ENCODE measurements at regions not wholly inside any gene's neighbourhood (a gene's known extent, or its start where the extent isn't known, plus 50 kb on each side); places are given as distances from the start of the nearest gene placed in this dataset.
"Not testable (repeated sequence)": the region's sequence is repeated elsewhere in the genome, so short reads cannot be mapped to it uniquely, and the experiment has no call there.

DNA sequence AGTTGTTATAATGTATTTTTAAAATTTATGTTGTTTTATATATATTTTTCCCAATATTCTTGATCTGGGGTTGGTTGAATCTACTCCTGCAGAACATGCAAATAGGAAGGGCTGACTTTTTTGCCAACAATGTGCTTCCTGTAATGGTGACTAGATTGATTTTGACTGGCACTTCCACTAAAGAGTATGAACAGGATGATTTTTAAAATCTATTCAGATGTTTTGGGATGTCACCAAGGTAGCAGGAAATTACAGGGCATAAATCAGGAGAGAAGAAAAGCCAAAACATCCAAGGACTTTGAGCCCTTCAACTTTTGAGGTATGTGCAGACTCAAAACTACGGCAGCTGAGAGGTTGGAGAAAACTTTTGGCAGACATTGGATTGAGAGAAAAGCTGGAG, 1047.6 kb downstream of the SLITRK5 start:
- ATAC-seq: no peak
- intact Hi-C loops (cut with DNase I, micrococcal nuclease): no loop called here

DNA sequence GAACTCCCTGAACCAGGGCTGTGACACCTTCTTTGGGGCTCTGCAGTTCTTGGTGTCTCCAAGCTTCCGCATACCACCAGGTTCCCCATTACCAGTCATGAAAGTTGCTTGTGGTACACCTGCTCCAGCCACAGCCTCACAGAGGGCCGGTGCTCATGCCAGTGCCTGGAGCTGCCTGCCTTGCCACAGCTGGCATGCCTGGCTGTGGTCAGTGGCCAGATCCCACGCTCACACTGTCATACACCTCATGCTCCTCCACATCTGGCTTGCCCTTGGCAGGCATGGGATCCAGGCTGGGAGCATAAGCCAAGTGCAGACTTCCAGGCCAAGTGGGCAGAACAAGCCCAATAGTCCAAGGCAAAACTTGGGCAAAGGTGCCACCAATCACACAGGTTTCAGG, 1054.9 kb downstream of the SLITRK5 start:
- ATAC-seq (no peak), DNase-seq (no peak)
- intact Hi-C loops (cut with DNase I, micrococcal nuclease): no loop called here

More for the DNA sequence above, 1047.6 kb downstream of the SLITRK5 start:
- no peak for DNase-seq

DNA sequence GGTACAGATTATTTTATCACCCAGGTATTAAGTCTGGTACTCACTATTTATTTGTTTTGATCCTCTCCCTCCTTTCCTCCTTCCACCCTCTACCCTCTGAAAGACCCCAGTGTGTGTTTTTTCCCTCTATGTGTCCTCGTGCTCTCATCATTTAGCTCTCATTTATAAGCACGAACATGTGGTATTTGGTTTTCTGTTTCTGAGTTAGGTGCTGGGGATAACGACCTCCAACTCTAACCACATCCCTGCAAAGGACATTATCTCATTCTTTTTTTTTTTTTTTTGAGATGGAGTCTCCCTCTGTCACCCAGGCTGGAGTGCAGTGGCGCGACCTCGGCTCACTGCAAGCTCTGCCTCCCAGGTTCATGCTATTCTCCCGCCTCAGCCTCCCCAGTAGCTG, 1056.1 kb downstream of the SLITRK5 start:
- DNase-seq; intact Hi-C loops (cut with DNase I, micrococcal nuclease); ATAC-seq: not testable (repeated sequence)

DNA sequence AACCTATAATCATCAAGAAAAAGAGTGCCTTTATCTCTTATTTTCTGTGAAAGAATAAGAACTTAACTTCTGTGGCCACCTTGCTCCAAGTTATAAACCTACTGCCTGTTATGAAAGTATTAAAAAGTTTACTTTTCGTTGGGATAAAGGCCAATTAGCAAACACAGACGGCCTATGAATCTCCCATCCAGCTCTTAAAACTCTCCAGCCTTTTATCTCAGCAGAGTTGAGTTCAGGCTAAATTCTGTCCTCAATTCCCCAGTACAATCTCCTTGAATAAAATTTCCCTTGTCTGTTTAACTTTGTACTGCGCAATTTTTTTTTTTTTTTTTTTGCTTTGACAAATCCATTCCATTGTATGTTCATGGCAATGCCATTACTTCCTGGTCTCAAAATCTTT, 1058.4 kb downstream of the SLITRK5 start:
- intact Hi-C loops (cut with DNase I, micrococcal nuclease): no loop called here
- ATAC-seq: peak; percentile 68

DNA sequence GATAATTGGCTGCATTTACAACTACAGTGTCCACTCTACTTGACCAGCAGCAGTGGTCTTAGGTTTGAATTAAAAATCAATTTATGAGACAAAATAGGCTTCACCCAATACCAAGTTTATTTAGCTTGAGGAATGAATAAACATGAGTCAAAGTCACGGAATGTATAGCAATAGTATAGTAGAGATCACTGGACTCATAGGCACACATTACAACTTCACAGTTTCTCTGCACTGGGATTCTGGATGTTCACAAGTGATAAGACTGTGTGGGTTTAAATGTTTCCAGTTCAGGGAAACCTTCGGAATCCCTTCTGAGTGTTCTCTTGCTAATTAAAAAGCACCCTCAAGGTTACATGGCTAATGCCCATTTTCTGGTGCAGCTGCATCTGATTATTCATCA, 1064.9 kb downstream of the SLITRK5 start:
- intact Hi-C loops (cut with DNase I, micrococcal nuclease): no loop called here
- ATAC-seq: no peak

More for the DNA sequence above, 1058.4 kb downstream of the SLITRK5 start:
- no peak for DNase-seq

DNA sequence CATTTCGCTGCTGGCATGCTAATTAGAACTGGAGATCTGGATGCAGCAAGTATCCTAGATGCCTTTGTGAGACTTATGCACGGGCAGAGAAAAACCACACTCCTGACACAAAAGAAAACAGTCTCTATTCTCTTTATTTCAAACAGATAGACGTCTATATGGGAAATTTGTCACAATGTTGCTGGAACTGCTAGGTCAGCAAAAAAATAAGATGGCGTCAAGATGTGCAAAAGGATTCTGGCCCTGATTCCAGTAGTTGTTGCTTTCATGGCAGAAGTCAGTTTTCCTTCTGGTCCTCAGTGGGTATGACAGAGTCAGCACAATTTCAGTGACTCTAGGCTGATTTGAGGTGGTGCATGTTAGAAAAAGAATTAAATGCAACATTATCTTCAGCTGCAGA, 1068.0 kb downstream of the SLITRK5 start:
- intact Hi-C loops (cut with DNase I, micrococcal nuclease): no loop called here
- ATAC-seq (no peak), DNase-seq (no peak)

More for the DNA sequence above, 1064.9 kb downstream of the SLITRK5 start:
- DNase-seq: no peak

DNA sequence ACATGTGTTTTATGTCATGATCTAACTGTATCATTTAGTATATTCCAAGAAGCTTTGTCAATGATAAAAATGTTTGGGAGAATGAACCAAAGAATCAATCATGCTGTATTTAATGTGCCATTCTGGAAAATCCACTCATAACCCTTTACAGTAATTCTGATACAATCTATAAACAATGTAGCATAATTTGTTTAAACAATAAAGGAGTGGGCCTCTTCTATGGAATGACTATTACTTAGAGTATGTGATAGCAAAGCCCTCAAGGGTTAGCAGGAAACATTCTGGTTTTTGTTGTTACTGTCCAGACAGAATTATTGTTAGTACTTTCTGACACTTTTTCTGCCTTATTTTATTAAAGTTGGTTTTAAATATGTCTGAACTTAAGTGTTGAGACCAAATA, 1073.1 kb downstream of the SLITRK5 start:
- intact Hi-C loops (cut with DNase I, micrococcal nuclease): no loop called here
- ATAC-seq: no peak
- DNase-seq: no peak

DNA sequence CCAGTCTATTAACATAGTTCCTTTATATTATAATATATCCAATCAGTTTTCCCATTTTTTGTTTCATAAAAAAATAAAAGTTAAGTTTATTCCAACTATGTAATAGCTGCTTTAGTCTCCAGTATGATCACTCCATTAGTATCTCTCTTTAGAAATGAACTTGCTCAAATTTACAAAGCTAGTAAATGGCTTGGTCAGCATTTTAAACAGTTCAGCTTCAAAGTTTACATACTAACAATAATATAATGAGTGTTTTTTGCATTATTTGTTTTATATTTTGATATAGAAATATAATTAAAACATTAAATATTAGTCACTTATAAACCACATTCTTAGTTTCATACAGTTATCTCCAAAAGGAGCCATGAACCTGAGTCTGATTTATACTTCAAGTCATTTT, 1073.8 kb downstream of the SLITRK5 start:
- ATAC-seq: no peak
- intact Hi-C loops (cut with DNase I, micrococcal nuclease): no loop called here

DNA sequence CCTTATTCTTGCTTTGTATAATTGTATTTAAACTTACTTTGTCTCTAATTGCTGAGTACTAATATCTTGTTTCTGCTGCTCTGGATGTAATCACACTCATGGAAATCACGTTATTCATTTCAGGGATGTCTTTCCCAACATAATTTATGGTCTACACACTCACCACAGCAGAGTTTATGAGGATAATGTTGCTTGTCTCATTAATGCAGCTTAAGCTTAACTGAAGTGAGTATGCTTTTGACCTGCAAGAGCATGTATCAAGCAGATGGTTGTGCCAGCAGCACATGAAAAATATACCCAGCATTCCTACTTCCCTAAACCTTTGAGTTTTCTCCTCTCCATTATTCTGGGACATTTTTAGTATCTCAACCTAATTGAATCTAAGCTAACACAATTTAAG, 1080.9 kb downstream of the SLITRK5 start:
- DNase-seq: no peak
- intact Hi-C loops (cut with DNase I, micrococcal nuclease): no loop called here
- ATAC-seq: no peak

More for the DNA sequence above, 1073.8 kb downstream of the SLITRK5 start:
- DNase-seq: no peak

DNA sequence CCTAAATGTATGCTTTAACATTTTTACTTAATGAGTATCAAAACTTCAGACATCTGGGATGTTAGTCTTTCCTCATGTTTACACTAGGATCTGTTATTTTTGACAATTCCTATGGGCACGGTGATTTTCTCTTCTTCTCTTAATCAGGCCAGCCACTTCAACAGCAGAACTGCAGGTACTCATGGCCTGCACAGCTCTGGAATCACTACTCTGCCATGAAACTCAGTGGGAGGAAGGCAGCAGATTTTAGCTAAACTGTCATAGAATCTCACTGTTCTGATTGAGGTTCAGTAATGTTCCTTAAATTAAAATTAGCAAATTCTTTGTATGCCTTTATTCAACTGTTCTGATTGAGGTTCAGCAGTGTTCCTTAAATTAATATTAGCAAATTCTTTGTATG, 1083.0 kb downstream of the SLITRK5 start:
- DNase-seq: no peak
- intact Hi-C loops (cut with DNase I, micrococcal nuclease): no loop called here
- no peak for ATAC-seq

DNA sequence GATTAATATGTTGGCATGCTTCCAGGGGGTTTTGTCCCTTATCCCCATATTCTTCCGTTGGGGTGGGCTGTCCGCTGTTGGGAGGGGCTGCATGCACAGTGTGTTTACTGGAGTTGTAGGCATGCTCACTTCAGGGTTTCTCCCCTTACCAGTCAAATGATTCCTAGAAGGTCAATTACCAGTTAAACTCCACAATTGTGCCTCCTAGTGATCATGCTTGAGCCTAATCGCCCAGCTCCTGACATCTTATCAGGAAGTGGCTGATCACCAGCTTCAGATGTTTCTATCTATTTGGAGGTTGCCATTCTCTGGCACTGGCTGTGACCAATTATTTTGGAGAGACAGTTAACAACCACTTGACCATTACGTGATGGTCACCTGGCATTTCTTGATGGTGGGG, 1090.0 kb downstream of the SLITRK5 start:
- ATAC-seq: no peak
- intact Hi-C loops (cut with DNase I, micrococcal nuclease): no loop called here

DNA sequence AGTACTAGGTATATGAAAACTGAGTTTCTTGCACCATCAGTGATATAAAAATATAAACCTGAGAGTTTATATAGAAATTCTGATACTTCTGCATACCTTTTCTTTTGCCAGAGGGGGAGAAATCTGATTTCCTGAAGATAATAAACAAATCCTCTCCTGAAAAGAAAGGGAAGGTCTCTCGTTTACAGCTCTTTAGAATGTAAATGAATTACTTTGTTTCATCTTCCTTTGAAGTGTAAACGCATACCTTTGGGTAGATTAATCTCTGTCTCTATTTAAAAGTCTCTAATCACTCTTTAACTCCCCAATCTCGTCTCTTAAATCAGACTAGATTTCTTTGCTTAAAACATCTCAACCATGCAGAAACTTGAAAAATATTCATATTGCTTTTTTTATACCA, 1092.9 kb downstream of the SLITRK5 start:
- intact Hi-C loops (cut with DNase I, micrococcal nuclease): no loop called here
- ATAC-seq: no peak
- DNase-seq: no peak

More for the DNA sequence above, 1090.0 kb downstream of the SLITRK5 start:
- DNase-seq: no peak

DNA sequence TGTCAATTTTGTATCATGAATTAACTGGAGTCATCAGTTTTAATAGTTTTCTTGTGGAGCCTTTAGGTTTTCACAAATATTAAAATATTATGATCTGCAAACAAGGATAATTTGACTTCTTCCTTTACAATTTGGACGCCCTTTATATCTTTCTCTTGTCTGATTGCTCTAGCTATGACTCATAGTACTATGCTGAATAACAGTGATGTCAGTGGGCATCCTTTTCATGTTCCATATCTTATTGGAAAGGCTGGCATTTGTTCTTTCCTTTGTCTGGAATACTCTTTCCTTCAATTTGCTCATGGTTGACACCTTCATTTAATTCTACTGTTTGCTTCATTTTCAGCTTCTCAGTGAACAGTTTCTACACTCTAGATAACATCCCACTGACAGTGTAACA, 1129.3 kb downstream of the SLITRK5 start:
- intact Hi-C loops (cut with DNase I, micrococcal nuclease): no loop called here
- ATAC-seq: no peak
- no peak for DNase-seq

DNA sequence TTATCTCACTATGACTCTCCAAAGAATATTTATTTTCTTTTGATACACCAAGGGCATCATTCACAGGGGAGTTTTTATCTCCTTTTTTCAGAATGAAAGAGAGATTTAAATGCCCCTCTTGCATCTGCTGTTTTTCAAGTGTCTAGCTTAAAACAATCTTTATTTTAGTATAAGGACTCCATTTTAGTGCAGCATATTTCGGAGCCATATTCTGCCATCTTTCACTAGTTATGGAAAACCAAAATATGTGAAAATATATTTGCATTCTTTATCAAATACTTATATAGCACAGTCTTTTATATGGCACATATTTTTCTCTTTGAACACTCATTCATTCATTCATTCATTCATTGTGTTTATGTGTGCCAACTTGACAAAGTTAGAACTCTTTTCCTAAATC, 1130.2 kb downstream of the SLITRK5 start:
- intact Hi-C loops (cut with DNase I, micrococcal nuclease): no loop called here
- DNase-seq: no peak
- ATAC-seq: no peak

DNA sequence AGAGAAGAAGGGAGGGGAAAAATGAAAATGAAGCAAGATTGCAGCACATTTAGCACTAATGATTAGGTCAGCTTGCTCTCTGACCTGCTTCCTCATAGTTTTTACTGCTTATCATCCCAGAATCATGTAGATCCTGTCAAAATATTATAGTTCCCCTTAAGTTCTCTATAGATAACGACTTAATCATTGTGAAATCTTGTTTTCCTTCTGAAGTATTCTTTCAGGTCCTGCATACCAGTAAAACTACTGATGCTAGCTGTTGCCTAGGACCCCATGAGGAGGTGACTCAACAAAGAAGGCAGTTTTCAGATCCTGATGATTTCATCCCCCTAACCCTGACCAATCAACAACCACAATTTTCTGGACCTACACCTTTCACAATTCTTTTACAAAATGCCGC, 1131.7 kb downstream of the SLITRK5 start:
- ATAC-seq (no peak), DNase-seq (no peak)
- intact Hi-C loops (cut with DNase I, micrococcal nuclease): no loop called here

DNA sequence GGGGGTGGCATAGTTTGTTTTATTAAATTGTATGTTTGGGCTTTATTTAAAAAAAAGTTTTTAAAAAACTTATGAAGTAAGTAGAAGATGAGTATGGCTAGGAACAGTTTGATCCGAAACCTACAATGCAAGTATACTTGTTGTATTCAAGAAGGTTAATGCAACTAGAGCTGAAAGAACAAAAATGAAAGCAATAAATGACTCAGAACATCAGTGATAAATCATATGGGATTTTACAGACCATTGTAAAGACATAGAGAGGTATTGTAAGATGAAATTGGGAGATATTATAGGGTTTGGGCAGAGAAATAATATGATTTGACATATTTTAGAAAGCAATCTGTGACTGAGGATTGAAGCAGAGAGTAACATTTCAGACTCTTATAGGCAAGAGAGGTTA, 1135.3 kb downstream of the SLITRK5 start:
- ATAC-seq: no peak

DNA sequence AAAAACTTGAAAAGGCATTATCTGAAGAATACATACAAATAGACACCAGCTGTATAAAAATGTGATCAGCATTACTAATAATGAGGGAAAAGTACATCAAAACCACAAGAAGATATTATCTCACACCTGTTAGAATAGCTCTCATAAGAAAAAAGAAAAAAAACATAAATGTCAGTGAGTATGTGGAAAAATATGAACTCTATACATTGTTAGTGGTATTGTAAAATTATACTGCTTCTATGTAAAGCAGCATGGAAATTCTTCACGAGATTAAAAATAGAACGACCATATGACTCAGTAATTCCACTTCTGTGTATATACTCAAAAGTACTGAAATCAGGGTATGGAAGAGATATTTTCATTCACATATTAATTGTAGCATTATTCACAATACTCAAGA, 1146.4 kb downstream of the SLITRK5 start:
- intact Hi-C loops (cut with DNase I, micrococcal nuclease): no loop called here
- no peak for DNase-seq
- no peak for ATAC-seq

More for the DNA sequence above, 1135.3 kb downstream of the SLITRK5 start:
- intact Hi-C loops (cut with DNase I, micrococcal nuclease): no loop called here
- DNase-seq: no peak

DNA sequence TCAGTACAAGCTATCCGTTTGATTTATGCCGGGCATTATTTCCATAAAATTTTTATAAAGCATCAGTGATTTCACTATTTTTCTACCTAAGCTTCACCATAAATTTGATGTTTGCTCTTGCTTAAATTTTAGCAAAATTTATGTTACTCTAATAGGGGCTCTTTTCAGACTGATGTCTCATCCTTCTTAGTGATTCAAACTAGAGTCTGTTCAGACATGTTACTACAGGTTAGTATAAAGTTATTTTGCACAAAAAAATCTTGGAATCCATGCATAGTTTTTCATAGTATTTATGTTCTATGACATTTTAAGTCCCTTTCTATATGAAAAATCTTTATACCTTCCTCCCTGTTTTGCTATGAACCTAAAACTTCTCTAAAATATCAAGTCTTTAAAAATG, 1151.9 kb downstream of the SLITRK5 start:
- ATAC-seq (no peak), DNase-seq (no peak)
- intact Hi-C loops (cut with DNase I, micrococcal nuclease): no loop called here

DNA sequence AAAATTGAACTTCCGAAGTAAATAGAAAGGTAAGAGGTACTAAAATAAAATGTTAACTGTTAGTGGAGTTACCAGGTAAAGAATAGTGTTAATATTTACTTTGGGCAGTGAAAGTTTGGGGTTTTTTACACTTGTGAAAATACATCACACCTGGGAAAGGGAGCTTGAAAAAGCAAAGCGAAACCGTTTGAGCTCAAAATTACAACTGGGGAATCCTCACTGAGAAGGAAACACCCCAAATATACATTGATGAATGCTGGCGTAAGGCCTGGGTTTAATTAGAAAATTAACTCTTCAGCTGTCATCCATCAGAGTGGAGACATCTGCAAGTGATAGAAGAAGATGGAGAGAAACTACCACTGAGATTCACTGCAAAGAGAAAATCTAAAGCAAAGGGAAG, 1153.0 kb downstream of the SLITRK5 start:
- intact Hi-C loops (cut with DNase I, micrococcal nuclease): no loop called here
- DNase-seq: no peak
- ATAC-seq: no peak

DNA sequence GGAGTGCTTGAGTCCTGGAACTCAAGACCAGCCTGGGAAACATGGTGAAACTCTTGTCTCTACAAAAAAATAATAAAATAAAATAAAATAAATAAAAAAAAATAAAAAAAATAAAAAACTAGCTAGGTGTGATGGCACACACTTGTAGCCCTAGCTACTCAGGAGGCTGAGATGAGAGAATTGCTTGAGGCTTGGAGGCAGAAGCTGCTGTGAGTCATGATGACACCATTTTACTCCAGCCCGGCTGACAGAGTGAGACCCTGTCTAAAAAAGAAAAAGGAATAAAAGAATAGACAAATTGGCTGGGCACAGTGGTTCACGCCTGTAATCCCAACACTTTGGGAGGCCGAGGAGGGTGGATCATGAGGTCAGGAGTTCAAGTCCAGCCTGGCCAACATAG, 1168.9 kb downstream of the SLITRK5 start:
- intact Hi-C loops (cut with DNase I, micrococcal nuclease): no loop called here
- DNase-seq (no peak), ATAC-seq (no peak)

DNA sequence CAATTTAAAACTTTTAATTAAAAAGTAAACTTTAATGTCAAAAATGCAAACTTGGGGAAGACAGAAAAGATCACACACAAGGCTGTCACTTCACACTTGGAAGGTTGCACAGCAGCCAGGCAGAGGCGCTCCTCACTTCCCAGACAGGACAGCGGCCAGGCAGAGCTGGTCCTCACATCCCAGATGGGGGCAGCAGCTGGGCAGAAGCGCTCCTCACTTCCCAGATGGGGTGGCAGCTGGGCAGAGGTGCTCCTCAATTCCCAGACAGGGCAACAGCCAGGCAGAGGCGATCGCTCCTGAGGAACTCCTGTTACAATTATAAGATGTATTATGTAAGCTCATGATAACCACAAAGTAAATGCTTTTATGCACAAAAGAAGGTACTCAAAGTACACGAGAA, 1181.1 kb downstream of the SLITRK5 start:
- DNase-seq; intact Hi-C loops (cut with DNase I, micrococcal nuclease); ATAC-seq: not testable (repeated sequence)

DNA sequence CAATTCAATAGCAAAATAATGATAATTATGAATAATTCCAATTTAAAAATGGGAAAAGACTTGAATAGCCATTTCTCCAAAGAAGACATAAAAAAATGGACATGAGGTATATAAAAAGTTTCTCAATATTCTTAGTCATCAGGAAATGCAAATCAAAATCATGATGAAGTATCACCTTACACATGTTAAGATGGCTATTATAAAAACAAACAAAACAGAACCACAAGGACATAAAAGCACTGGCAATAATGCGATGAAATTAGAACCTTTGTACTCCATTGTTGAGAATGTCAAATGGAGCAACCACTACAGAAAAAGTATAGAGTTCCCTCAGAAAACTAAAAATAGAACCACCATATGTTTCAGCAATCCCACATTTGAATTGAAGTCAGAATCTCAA, 1186.1 kb downstream of the SLITRK5 start:
- no peak for DNase-seq
- intact Hi-C loops (cut with DNase I, micrococcal nuclease): no loop called here
- ATAC-seq: no peak

Data from left colon (tissue), 2 donors.